Mesendoderm (in vitro differentiated cells): ENCODE measurements at regions not wholly inside any gene's neighbourhood (a gene's known extent, or its start where the extent isn't known, plus 50 kb on each side); places are given as distances from the start of the nearest gene placed in this dataset.
A peak's percentile ranks its signal among the peaks of the same experiment; 100 is the strongest.

Source experiments
- DNase-seq: peaks from one replicate; pipeline ENCODE4 v3.0.0; 2013
- H2AK5ac ChIP-seq: 2 replicates; pipeline ENCODE4 v1.6.1; 2013; ENCODE audit warnings: low read length, inconsistent platforms
- H2BK120ac ChIP-seq: 2 replicates; pipeline ENCODE4 v1.6.1; 2013; ENCODE audit warnings: low read depth, mild to moderate bottlenecking, low read length, moderate library complexity, mixed read lengths
- H2BK15ac ChIP-seq: replicated peaks from 2 replicates; pipeline ENCODE4 v1.6.1; 2013; ENCODE audit warnings: low read depth, mild to moderate bottlenecking, moderate library complexity
- H2BK5ac ChIP-seq: 2 replicates; pipeline ENCODE4 v1.6.1; 2013; ENCODE audit warnings: low read length, inconsistent platforms
- H3K18ac ChIP-seq: 2 replicates; pipeline ENCODE4 v1.6.1; 2013; ENCODE audit warnings: mild to moderate bottlenecking, low read length, mixed read lengths
- H3K23ac ChIP-seq: one replicate; pipeline ENCODE4 v1.6.1; 2013; ENCODE audit warnings: low read length
- H3K27ac ChIP-seq: 2 replicates; pipeline ENCODE4 v1.5.1; 2013; ENCODE audit warnings: low read depth, mild to moderate bottlenecking, inconsistent platforms, low read length, moderate library complexity
- H3K27me3 ChIP-seq: 2 replicates; pipeline ENCODE4 v1.6.1; 2013; ENCODE audit warnings: low read length, control low read depth, mild to moderate bottlenecking, inconsistent platforms; ENCODE audit not compliant: insufficient read depth, poor library complexity
- H3K36me3 ChIP-seq: 2 replicates; pipeline ENCODE4 v1.6.1; 2013; ENCODE audit warnings: low read length, inconsistent platforms; ENCODE audit not compliant: control insufficient read depth, insufficient read depth
- H3K4ac ChIP-seq: one replicate; pipeline ENCODE4 v1.6.1; 2013; ENCODE audit warnings: low read depth, mild to moderate bottlenecking, low read length, moderate library complexity
- H3K4me1 ChIP-seq: 2 replicates; pipeline ENCODE4 v1.6.1; 2013; ENCODE audit warnings: low read depth, low read length, inconsistent platforms; ENCODE audit not compliant: control insufficient read depth
- H3K4me2 ChIP-seq: 2 replicates; pipeline ENCODE4 v1.6.1; 2013; ENCODE audit warnings: low read length
- H3K4me3 ChIP-seq: 2 replicates; pipeline ENCODE4 v1.5.1; 2013; ENCODE audit warnings: mild to moderate bottlenecking, low read length
- H3K56ac ChIP-seq: one replicate; pipeline ENCODE4 v1.6.1; 2013; ENCODE audit warnings: low read length
- H3K79me1 ChIP-seq: 2 replicates; pipeline ENCODE4 v1.6.1; 2013; ENCODE audit warnings: low read length, inconsistent platforms
- H3K79me2 ChIP-seq: 2 replicates; pipeline ENCODE4 v1.6.1; 2013; ENCODE audit warnings: mild to moderate bottlenecking, low read length; ENCODE audit not compliant: control insufficient read depth, insufficient read depth
- H3K9ac ChIP-seq: 2 replicates; pipeline ENCODE4 v1.6.1; 2013; ENCODE audit warnings: low read length, inconsistent platforms
- H4K5ac ChIP-seq: one replicate; pipeline ENCODE4 v1.6.1; 2013; ENCODE audit warnings: low read length
- H4K8ac ChIP-seq: one replicate; pipeline ENCODE4 v1.6.1; 2013; ENCODE audit warnings: low read depth, mild to moderate bottlenecking, control low read depth, low read length, moderate library complexity
- WGBS: extraction: QIAGEN DNeasy Blood & Tissue Kit; methylation state at CpG from one replicate; pipeline ENCODE4 v1.1.7; 2013; ENCODE audit warnings: low lambda C conversion rate, missing lambda C conversion rate; ENCODE audit not compliant: insufficient coverage; ENCODE audit errors: extremely low coverage; 5-methylcytosine and 5-hydroxymethylcytosine counted together

DNA sequence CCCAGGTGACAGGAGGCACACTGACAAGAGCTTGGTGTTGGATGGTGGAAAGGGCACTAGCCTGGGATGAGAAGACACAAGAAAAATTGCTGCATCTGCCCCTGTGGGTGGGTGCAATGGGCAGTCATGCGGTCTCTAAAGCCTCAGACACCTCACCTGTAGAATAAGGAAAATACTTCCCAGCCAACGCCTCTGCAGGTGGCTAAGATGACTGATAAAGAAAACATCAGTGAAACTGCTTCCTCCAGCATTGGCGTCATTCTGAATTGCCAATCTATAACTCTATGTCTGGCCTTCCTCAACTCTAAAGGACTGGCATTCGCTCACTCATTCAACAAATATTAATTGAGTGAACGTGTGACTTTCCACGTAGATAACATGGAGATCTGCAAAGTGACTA is 100.4 kb upstream of the F3 start:
- Histone ChIP-seq H4K5ac (no peak overlapping the region), H3K27ac (no peak overlapping the region), H2BK5ac (no peak overlapping the region), H3K4me3 (no peak overlapping the region), H3K4ac (no peak overlapping the region), H3K9ac (no peak overlapping the region), H2AK5ac (no peak overlapping the region), H2BK120ac (no peak overlapping the region), H3K27me3 (no peaks in the 10 kb centered on the region), H3K18ac (no peak overlapping the region), H3K56ac (no peak overlapping the region), H3K36me3 (no peaks in the 10 kb centered on the region), H4K8ac (no peak overlapping the region), H2BK15ac (no peak overlapping the region), H3K4me1 (no peaks in the 10 kb centered on the region), H3K79me1 (no peaks in the 10 kb centered on the region), H3K23ac (no peak overlapping the region), H3K79me2 (no peaks in the 10 kb centered on the region), H3K4me2 (no peak overlapping the region)
- WGBS: no CpG with 5 or more reads among the region's 6 CpGs
- no peak for DNase-seq

DNA sequence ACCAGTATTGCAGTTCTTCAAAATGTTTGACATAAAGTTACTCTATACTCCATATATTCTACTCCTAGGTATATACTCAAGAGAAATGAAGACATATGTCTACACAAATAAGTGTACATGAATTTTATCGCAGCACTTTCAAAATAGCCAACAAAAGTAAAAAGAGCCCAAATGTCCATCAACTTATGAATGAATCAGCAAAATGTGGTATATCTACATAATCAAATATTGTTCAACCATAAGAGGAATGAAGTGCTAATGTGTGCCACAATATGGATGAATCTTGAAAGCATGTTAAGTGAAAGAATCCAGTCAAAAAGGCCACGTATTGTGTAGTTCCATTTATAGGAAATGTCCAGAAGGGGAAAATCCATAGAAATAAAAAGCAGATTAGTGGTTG is 98.6 kb upstream of the F3 start:
- Histone ChIP-seq H3K79me2 (no peaks in the 10 kb centered on the region), H3K4ac (no peak overlapping the region), H3K23ac (no peak overlapping the region), H3K79me1 (no peaks in the 10 kb centered on the region), H3K4me3 (no peak overlapping the region), H4K5ac (no peak overlapping the region), H2AK5ac (no peak overlapping the region), H3K36me3 (no peaks in the 10 kb centered on the region), H2BK15ac (no peak overlapping the region), H3K4me2 (no peak overlapping the region), H3K18ac (no peak overlapping the region), H3K9ac (no peak overlapping the region), H3K4me1 (peaks cover 4% of the 10 kb centered on the region), H2BK120ac (no peak overlapping the region), H3K27ac (no peak overlapping the region), H2BK5ac (no peak overlapping the region), H4K8ac (no peak overlapping the region), H3K27me3 (no peaks in the 10 kb centered on the region), H3K56ac (no peak overlapping the region)
- no CpG with 5 or more reads among the region's 2 CpGs for WGBS
- DNase-seq: no peak

DNA sequence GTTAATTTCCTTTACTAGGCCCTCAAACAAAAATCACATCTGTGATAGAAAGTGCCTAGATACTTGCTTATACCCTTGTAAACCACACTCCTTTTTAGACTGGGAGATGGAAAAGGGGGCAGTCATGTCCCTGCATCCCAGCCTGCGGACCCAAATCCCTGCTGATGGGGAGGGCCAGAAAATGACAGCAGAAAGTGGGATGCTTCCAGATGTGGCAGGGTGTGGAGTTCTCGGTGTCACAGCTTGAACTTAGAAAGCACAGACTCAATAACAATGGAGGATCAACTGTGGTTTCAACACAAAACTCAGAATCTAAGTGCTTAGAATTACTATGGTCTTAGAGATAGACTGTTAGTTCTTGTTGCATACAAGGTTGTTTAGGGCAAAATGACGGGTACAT is 95.6 kb upstream of the F3 start:
- Histone ChIP-seq H3K79me1 (no peaks in the 10 kb centered on the region), H3K56ac (no peak overlapping the region), H3K4me2 (no peak overlapping the region), H3K4ac (no peak overlapping the region), H3K18ac (no peak overlapping the region), H2BK15ac (peak overlapping the region; percentile 65), H3K4me3 (no peak overlapping the region), H4K8ac (no peak overlapping the region), H3K36me3 (no peaks in the 10 kb centered on the region), H3K27ac (no peak overlapping the region), H3K4me1 (peaks cover 4% of the 10 kb centered on the region), H3K9ac (no peak overlapping the region), H3K27me3 (no peaks in the 10 kb centered on the region), H2AK5ac (no peak overlapping the region), H3K23ac (no peak overlapping the region), H4K5ac (no peak overlapping the region), H2BK5ac (no peak overlapping the region), H2BK120ac (no peak overlapping the region), H3K79me2 (no peaks in the 10 kb centered on the region)
- no peak for DNase-seq
- no CpG with 5 or more reads among the region's 3 CpGs for WGBS

DNA sequence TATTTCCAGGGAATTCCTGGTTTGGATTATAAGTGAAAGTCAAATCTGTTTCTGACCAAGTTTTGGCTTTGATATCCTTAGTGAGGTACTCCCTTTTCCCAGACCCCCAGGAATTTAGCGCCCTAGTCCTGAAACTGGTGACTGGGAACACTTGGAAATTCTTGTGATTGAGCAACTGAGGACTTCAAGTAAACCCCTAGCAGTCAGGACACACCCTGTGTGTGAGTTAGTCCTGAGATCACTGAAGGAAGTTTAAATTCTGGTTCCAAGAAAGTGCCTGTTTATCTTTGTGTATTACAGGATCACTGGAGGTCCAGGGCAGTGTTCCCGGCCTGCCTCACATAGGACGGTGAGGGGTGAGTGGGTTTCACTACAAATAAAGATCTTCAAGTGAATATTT is 95.1 kb upstream of the F3 start:
- no peak overlapping the region for H3K27ac ChIP-seq
- WGBS: no CpG with 5 or more reads among the region's 3 CpGs
- peak; percentile 77 for DNase-seq

DNA sequence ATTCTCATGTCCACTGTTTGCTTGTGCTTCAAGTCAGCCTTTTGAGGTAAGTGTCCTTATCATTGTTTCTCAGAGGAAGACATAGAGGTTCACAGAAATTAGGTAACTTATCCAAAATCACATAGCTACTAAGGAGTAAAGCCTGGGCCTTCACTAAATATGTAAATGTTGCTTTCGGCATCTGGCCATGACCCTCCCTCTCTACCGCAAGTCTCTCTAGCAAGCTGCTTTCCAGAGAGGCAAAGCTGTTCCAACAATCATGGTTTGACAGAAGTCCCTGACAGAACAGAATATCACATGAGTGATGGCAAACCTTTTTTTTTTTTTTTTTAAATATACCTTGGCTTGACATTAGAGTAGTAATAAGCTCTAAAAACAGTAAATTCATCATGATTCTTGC is 94.5 kb upstream of the F3 start:
- H3K79me1 ChIP-seq: no peaks in the 10 kb centered on the region
- H3K18ac ChIP-seq: no peak overlapping the region
- no peak overlapping the region for H3K56ac ChIP-seq
- H2AK5ac ChIP-seq: no peak overlapping the region
- H3K23ac ChIP-seq: no peak overlapping the region
- no peaks in the 10 kb centered on the region for H3K27me3 ChIP-seq
- no peak overlapping the region for H4K8ac ChIP-seq
- no peaks in the 10 kb centered on the region for H3K36me3 ChIP-seq
- no peak for DNase-seq
- no peak overlapping the region for H3K9ac ChIP-seq
- WGBS: no CpG with 5 or more reads among the region's 2 CpGs
- no peak overlapping the region for H2BK120ac ChIP-seq
- H2BK15ac ChIP-seq: no peak overlapping the region
- no peak overlapping the region for H3K4ac ChIP-seq
- no peak overlapping the region for H3K4me3 ChIP-seq
- peaks cover 4% of the 10 kb centered on the region for H3K4me1 ChIP-seq
- H3K27ac ChIP-seq: no peak overlapping the region
- no peak overlapping the region for H4K5ac ChIP-seq
- no peak overlapping the region for H3K4me2 ChIP-seq
- H2BK5ac ChIP-seq: no peak overlapping the region
- no peaks in the 10 kb centered on the region for H3K79me2 ChIP-seq

More for the DNA sequence above, 95.1 kb upstream of the F3 start:
- H3K56ac ChIP-seq: no peak overlapping the region
- no peak overlapping the region for H2BK120ac ChIP-seq
- no peaks in the 10 kb centered on the region for H3K79me1 ChIP-seq
- no peak overlapping the region for H2BK15ac ChIP-seq
- no peaks in the 10 kb centered on the region for H3K79me2 ChIP-seq
- no peak overlapping the region for H3K4me2 ChIP-seq
- no peak overlapping the region for H4K5ac ChIP-seq
- H3K18ac ChIP-seq: no peak overlapping the region
- H2AK5ac ChIP-seq: no peak overlapping the region
- H3K4ac ChIP-seq: no peak overlapping the region
- no peak overlapping the region for H3K4me3 ChIP-seq
- no peaks in the 10 kb centered on the region for H3K27me3 ChIP-seq
- no peak overlapping the region for H4K8ac ChIP-seq
- H3K36me3 ChIP-seq: no peaks in the 10 kb centered on the region
- H3K9ac ChIP-seq: no peak overlapping the region
- H3K4me1 ChIP-seq: peaks cover 4% of the 10 kb centered on the region
- H2BK5ac ChIP-seq: no peak overlapping the region
- no peak overlapping the region for H3K23ac ChIP-seq

DNA sequence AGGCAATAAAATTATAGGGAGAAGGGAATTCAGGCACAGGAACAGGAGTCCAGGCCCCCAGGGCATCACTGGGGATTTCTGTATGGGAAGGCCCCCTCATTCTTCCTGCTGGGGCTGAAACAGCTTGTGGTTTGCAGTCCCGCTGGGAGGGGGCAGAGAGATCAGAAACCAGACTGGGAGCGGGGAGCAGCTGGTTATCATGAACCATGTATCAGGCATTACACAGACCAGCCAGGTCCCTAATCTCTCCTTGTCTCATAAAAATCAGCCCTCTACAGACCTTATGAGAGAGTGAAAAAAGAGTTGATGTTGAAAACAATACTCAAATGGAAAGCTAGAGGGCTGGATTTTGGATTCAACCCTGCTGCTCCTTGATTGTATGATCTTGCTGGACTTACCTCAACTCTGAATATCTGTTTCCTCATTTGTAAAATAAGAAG is 93.4 kb upstream of the F3 start:
- no peak overlapping the region for H3K4ac ChIP-seq
- no peak overlapping the region for H3K27ac ChIP-seq
- no peaks in the 10 kb centered on the region for H3K79me1 ChIP-seq
- no peak overlapping the region for H2AK5ac ChIP-seq
- H3K18ac ChIP-seq: peak overlapping the region; percentile 11
- peak; percentile 47 for DNase-seq
- no CpG with 5 or more reads among the region's 2 CpGs for WGBS
- H3K9ac ChIP-seq: no peak overlapping the region
- peaks cover 4% of the 10 kb centered on the region for H3K4me1 ChIP-seq
- H3K4me3 ChIP-seq: no peak overlapping the region
- no peaks in the 10 kb centered on the region for H3K36me3 ChIP-seq
- H3K4me2 ChIP-seq: no peak overlapping the region
- H2BK120ac ChIP-seq: no peak overlapping the region
- H3K56ac ChIP-seq: no peak overlapping the region
- no peak overlapping the region for H2BK5ac ChIP-seq
- H4K5ac ChIP-seq: no peak overlapping the region
- no peak overlapping the region for H4K8ac ChIP-seq
- no peak overlapping the region for H2BK15ac ChIP-seq
- no peaks in the 10 kb centered on the region for H3K27me3 ChIP-seq
- H3K23ac ChIP-seq: no peak overlapping the region
- no peaks in the 10 kb centered on the region for H3K79me2 ChIP-seq
